ENCODE measurements at regions not wholly inside any gene's neighbourhood (a gene's known extent, or its start where the extent isn't known, plus 50 kb on each side); places are given as distances from the start of the nearest gene placed in this dataset.

- H3K4me3 ChIP-seq (ENCODE audit: low read length): no peak overlapping the region
- H3K9me3 ChIP-seq (ENCODE audit: control insufficient read depth, insufficient read depth, low read length): peaks cover 3% of the 10 kb centered on the region; the same call in 1 of the 2 replicates
- no peaks in the 10 kb centered on the region for H3F3A ChIP-seq (ENCODE audit: control insufficient read depth, insufficient read depth)
- H4K20me1 ChIP-seq (ENCODE audit: control insufficient read depth, insufficient read depth, low read depth, low read length): no peaks in the 10 kb centered on the region
- H3K9me2 ChIP-seq (replicated peaks; ENCODE audit: control insufficient read depth, low read length): no peaks in the 10 kb centered on the region
- H3K36me3 ChIP-seq (ENCODE audit: control insufficient read depth, low read length): no peaks in the 10 kb centered on the region
- no peak overlapping the region for H3K27ac ChIP-seq (ENCODE audit: low read depth, low read length)
- peaks cover 16% of the 10 kb centered on the region; the same call in 1 of the 2 replicates for H3K27me3 ChIP-seq (ENCODE audit: control insufficient read depth, low read length)
- TF ChIP-seq CTCF (IDR thresholded peaks at IDR 0.05; ENCODE audit: low read depth, low read length, poor library complexity, severe bottlenecking) (no peak), EZH2phosphoT487 (IDR thresholded peaks at IDR 0.05; ENCODE audit: borderline replicate concordance, low read length) (no peak)
- no peaks in the 10 kb centered on the region for H3K79me2 ChIP-seq (ENCODE audit: control insufficient read depth, low read length)
- no peaks in the 10 kb centered on the region for H3K4me1 ChIP-seq (ENCODE audit: control insufficient read depth, low read length)
- H3K4me2 ChIP-seq (ENCODE audit: low read length): no peak overlapping the region
Measured at GRCh38 chr2:216568576-216568975, 64.6 kb upstream of the IGFBP2 start.

- H3K36me3 ChIP-seq (ENCODE audit: control insufficient read depth, low read length): no peaks in the 10 kb centered on the region
- peaks cover 16% of the 10 kb centered on the region; the same call in 1 of the 2 replicates for H3K27me3 ChIP-seq (ENCODE audit: control insufficient read depth, low read length)
- no peak overlapping the region for H3K4me2 ChIP-seq (ENCODE audit: low read length)
- peaks cover 3% of the 10 kb centered on the region; the same call in 1 of the 2 replicates for H3K9me3 ChIP-seq (ENCODE audit: control insufficient read depth, insufficient read depth, low read length)
- no peaks in the 10 kb centered on the region for H3K9me2 ChIP-seq (replicated peaks; ENCODE audit: control insufficient read depth, low read length)
- no peaks in the 10 kb centered on the region for H3K4me1 ChIP-seq (ENCODE audit: control insufficient read depth, low read length)
- no peak overlapping the region for H3K4me3 ChIP-seq (ENCODE audit: low read length)
- no peaks in the 10 kb centered on the region for H4K20me1 ChIP-seq (ENCODE audit: control insufficient read depth, insufficient read depth, low read depth, low read length)
- TF ChIP-seq CTCF (IDR thresholded peaks at IDR 0.05; ENCODE audit: low read depth, low read length, poor library complexity, severe bottlenecking) (no peak), EZH2phosphoT487 (IDR thresholded peaks at IDR 0.05; ENCODE audit: borderline replicate concordance, low read length) (no peak)
- no peaks in the 10 kb centered on the region for H3F3A ChIP-seq (ENCODE audit: control insufficient read depth, insufficient read depth)
- H3K27ac ChIP-seq (ENCODE audit: low read depth, low read length): no peak overlapping the region
- H3K79me2 ChIP-seq (ENCODE audit: control insufficient read depth, low read length): no peaks in the 10 kb centered on the region
Measured at GRCh38 chr2:216569765-216570164, 63.5 kb upstream of the IGFBP2 start.

GRCh38 chr2:216570357-216570756, 62.9 kb upstream of the IGFBP2 start:
- Histone ChIP-seq H3K9me2 (replicated peaks; ENCODE audit: control insufficient read depth, low read length) (no peaks in the 10 kb centered on the region), H3K36me3 (ENCODE audit: control insufficient read depth, low read length) (no peaks in the 10 kb centered on the region), H4K20me1 (ENCODE audit: control insufficient read depth, insufficient read depth, low read depth, low read length) (no peaks in the 10 kb centered on the region), H3K79me2 (ENCODE audit: control insufficient read depth, low read length) (no peaks in the 10 kb centered on the region), H3K4me3 (ENCODE audit: low read length) (no peak overlapping the region), H3K4me1 (ENCODE audit: control insufficient read depth, low read length) (no peaks in the 10 kb centered on the region), H3K9me3 (ENCODE audit: control insufficient read depth, insufficient read depth, low read length) (peaks cover 3% of the 10 kb centered on the region; the same call in 1 of the 2 replicates), H3K4me2 (ENCODE audit: low read length) (no peak overlapping the region), H3F3A (ENCODE audit: control insufficient read depth, insufficient read depth) (no peaks in the 10 kb centered on the region), H3K27ac (ENCODE audit: low read depth, low read length) (no peak overlapping the region), H3K27me3 (ENCODE audit: control insufficient read depth, low read length) (peaks cover 17% of the 10 kb centered on the region; the same call in 1 of the 2 replicates)
- TF ChIP-seq EZH2phosphoT487 (IDR thresholded peaks at IDR 0.05; ENCODE audit: borderline replicate concordance, low read length) (no peak), CTCF (IDR thresholded peaks at IDR 0.05; ENCODE audit: low read depth, low read length, poor library complexity, severe bottlenecking) (no peak)
